ENCODE measurements at regions not wholly inside any gene's neighbourhood (a gene's known extent, or its start where the extent isn't known, plus 50 kb on each side); places are given as distances from the start of the nearest gene placed in this dataset.
"Not testable (repeated sequence)": the region's sequence is repeated elsewhere in the genome, so short reads cannot be mapped to it uniquely, and the experiment has no call there.

DNA sequence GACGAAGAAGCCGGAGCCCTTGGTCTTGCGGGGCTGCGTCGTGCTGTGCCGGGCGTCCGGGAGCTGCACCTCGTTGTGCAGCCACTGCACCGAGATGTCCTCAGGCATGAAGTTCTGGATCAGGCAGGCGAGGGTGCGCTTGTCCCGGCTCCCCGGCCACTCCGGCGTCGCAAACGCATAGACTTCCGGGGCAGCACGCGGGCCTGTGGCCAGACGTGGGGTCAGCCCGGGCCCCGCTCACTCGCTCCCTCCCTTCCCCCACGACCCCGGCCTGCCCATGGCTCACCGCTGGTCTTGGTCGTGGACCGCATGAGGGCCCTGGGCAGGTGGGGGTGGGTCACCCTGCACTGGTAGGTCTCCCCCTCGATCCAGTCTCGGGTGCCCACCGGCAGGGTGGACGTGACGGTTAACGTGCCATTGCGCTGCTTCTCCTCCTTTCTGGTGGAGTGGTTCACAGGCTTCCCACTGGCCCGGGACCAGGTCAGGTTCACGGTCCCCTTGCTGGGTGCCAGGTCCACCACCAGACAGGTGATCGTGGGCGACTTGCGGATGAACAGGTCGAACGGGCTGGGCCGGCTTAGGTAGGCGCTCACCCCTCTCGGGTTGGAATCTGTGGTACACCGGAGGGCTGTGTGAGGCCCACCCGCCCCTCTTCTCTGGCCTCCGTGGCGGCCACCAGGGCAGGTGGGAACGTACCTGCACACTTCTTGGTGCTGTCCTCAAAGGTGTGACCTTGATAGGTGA, 74.0 kb downstream of the TMEM121 start:
- H3K27me3 ChIP-seq (ENCODE audit: low read depth); H3K4me1 ChIP-seq; DNase-seq; H3K36me3 ChIP-seq; H3K4me3 ChIP-seq; H3K9me3 ChIP-seq (replicated peaks); intact Hi-C loops (cut with micrococcal nuclease); H3K27ac ChIP-seq (replicated peaks): not testable (repeated sequence)

DNA sequence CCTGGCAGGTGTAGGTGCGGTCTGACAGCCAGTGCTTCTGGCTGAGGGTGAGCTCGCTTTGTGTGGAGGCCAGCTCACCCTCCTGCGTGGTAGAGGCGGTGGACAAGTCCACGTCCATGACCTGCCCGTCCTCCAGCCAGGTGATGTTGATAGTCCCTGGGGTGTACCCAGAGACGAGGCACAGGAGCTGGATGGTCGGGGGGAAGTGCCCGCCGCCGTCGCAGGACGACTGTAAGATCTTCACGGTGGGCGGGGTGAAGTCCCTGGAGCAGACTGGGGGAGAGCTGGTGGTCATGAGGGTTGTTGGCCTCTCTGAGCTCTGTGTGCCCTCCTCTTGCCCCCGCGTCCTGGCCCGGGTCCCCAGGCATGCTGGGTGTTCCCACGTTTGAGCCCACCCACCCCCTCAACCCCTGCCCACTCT, 74.6 kb downstream of the TMEM121 start:
- intact Hi-C loops (cut with micrococcal nuclease) = no loop called here
- Histone ChIP-seq H3K9me3 (replicated peaks) (no peaks in the 10 kb centered on the region), H3K27me3 (ENCODE audit: low read depth) (peaks cover 9% of the 10 kb centered on the region), H3K36me3 (no peaks in the 10 kb centered on the region), H3K4me3 (no peak overlapping the region), H3K4me1 (no peaks in the 10 kb centered on the region), H3K27ac (replicated peaks) (no peak overlapping the region)
- TF ChIP-seq, protein P1, sequence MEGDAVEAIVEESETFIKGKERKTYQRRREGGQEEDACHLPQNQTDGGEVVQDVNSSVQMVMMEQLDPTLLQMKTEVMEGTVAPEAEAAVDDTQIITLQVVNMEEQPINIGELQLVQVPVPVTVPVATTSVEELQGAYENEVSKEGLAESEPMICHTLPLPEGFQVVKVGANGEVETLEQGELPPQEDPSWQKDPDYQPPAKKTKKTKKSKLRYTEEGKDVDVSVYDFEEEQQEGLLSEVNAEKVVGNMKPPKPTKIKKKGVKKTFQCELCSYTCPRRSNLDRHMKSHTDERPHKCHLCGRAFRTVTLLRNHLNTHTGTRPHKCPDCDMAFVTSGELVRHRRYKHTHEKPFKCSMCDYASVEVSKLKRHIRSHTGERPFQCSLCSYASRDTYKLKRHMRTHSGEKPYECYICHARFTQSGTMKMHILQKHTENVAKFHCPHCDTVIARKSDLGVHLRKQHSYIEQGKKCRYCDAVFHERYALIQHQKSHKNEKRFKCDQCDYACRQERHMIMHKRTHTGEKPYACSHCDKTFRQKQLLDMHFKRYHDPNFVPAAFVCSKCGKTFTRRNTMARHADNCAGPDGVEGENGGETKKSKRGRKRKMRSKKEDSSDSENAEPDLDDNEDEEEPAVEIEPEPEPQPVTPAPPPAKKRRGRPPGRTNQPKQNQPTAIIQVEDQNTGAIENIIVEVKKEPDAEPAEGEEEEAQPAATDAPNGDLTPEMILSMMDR (IDR thresholded peaks at IDR 0.05; ENCODE audit: borderline replicate concordance) = no peak
- no peak for DNase-seq

DNA sequence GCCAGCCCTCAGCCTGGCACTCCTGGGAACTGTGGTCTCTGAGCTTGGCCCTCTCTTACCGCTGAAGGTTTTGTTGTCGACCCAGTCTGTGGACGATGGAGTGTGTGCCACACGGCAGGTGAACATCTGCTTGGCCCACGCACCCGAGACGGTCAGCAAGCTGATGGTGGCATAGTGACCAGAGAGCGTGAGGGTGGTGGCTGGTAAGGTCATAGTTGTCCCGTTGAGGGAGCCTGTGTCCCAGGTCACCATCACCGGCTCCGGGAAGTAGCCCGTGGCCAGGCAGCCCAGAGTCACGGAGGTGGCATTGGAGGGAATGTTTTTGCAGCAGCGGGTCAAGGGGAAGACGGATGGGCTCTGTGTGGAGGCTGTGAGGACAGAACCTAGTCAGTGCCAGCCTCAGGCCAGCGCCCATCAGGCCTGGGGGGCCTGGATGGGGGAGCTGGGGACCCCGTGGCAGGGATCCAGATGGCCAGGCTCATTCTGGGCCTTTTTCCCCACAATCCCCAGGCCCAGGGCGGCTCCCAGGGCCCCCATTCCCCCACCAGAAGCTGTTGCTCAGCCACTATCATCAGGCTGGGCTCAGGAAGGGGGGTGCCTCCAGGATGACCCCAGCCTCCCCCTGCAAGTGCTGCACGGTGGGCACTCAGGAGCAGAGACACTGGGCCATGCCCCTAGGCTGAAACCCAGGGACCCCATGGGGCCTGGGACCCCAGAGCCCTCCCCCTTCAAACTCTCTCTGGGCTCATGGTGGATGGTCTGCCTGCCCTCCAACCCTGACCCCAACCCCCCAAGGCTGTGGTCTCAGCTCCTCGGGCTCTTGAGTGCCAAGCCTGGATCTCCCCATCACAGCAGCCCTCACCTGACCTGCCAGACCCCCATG, 75.2 kb downstream of the TMEM121 start:
- Histone ChIP-seq H3K4me1 (no peaks in the 10 kb centered on the region), H3K27ac (replicated peaks) (no peak overlapping the region), H3K4me3 (no peak overlapping the region), H3K36me3 (no peaks in the 10 kb centered on the region), H3K27me3 (ENCODE audit: low read depth) (peaks cover 10% of the 10 kb centered on the region), H3K9me3 (replicated peaks) (no peaks in the 10 kb centered on the region)
- TF ChIP-seq, protein P1 (IDR thresholded peaks at IDR 0.05; ENCODE audit: borderline replicate concordance) = no peak
- DNase-seq = no peak
- intact Hi-C loops (cut with micrococcal nuclease) = no loop called here

DNA sequence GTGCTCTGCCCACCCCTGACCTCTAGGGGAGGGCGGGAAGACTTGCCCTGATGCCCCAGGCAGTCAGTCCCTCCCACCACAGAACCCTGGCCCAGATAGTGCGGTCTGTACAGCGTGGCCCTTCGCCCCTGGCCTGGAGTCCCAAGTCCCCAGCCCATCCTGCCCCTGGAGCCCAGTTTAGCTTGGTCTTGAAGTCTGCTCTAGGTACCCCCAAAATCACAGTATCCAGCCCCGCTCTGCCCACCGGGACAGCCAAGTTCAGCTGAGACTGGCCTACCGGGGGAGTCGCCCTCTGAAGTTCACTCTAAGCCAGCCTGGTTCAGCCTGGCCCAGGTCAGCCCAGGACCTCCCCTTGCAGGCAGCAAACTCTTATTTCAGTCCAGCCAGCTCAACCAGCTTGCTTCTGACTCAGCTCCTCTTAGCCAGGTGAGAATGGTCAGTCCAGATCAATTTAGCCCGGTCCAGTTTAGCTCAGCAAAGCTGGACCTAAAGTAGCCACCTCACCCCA, 75.9 kb downstream of the TMEM121 start:
- TF ChIP-seq, protein P1 (IDR thresholded peaks at IDR 0.05; ENCODE audit: borderline replicate concordance) = no peak
- Histone ChIP-seq H3K27me3 (ENCODE audit: low read depth) (peaks cover 10% of the 10 kb centered on the region), H3K4me1 (no peaks in the 10 kb centered on the region), H3K36me3 (no peaks in the 10 kb centered on the region), H3K4me3 (no peak overlapping the region), H3K9me3 (replicated peaks) (no peaks in the 10 kb centered on the region), H3K27ac (replicated peaks) (no peak overlapping the region)
- DNase-seq = no peak
- intact Hi-C loops (cut with micrococcal nuclease) = no loop called here

DNA sequence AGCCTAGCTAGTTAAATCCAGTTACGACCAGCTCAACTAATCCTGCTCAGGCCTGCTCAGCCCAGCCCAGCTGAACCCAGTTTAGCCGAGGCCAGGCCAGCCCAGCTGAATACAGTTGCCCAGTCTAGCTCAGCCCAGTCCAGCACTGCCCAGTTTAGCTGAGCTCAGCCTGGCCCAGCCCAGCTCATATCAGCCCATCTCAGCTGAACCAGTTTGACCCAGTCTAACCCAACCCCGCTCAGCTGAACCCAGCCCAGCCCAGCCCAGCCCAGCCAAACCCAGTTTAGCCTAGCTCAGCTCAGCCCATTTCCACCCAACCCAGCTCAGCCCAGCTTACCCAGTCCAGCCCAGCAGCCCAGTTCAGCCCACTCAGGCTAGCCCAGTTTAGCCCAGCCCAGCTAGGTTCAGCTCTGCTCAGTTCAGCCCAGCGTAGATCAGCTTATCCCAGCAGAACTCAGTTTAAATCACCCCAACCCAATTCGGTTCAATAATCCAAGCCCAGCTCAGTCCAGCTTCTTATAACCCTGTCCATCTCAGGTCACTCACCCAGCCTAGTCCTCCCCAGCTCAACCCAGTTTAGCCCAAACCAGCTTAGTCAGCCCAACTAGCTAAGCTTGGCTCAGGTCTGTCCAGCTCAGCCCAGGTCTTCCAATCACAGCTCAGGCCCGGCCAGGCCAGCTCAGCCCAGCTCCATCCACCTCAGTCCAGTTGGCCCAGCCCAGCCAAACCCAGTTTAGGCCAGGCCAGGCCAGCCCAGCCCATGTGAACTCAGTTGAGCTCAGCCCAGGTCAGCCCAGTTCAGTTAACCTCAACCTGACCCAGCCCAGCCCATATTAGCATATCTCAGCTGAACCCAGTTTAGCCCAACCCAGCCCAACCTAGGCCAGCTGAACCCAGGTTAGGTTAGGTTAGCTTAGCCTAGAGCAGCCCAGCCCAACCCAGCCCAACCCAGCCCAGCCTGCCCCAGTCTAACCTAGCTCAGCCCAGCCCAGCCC, 76.7 kb downstream of the TMEM121 start:
- no peak overlapping the region for H3K27ac ChIP-seq (replicated peaks)
- H3K27me3 ChIP-seq (ENCODE audit: low read depth) = peaks cover 10% of the 10 kb centered on the region
- DNase-seq = no peak
- TF ChIP-seq, protein P1 (IDR thresholded peaks at IDR 0.05; ENCODE audit: borderline replicate concordance) = no peak
- intact Hi-C loops (cut with micrococcal nuclease) = no loop called here
- no peaks in the 10 kb centered on the region for H3K4me1 ChIP-seq
- H3K4me3 ChIP-seq = no peak overlapping the region
- no peaks in the 10 kb centered on the region for H3K9me3 ChIP-seq (replicated peaks)
- H3K36me3 ChIP-seq = no peaks in the 10 kb centered on the region

DNA sequence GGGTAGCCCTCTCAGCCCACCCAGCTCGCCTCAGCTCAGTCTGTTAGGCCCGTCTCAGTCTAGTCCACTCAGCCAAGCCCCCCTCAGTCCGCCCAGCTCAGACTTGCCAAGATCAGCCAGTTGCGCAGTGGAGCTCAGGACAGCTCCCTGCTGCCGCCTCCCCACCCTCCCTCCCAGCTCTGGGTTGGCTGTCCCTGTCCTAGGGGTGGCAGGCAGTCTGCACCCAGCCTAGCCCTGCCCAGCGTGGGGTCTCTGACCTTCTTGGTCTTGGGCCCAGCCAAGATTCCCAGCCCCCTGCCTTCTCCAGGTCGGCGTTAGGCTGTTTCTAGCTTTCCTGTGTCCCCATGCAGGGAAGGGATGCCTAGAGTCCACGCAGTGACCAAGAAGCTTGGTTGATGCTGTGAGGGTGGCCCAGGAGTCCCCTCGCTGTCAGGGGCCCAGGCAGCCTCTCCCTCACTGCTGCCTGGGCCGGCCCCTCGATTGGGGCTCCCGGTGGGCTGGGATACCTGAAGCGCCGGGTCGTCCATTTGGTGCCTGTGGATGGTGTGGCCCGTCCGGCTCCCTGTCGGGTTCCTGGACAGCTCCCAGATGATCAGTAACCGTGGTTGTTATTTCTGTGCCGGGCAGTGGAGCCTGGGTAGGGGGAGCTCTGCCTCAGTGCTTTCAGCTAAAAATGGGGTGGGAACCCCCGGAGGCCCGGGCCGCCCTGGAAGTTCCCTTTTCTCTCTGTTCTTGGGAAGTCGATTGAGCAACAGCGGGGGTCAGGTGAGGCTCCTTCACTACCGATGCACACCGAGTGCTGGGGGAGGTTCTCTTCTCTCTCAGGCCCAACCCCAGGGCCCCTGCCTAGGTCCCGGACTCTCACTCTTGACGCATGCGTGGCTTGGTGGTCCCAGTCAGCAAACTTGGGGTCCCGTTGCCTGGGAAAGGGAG, 78.4 kb downstream of the TMEM121 start:
- H3K4me1 ChIP-seq; H3K9me3 ChIP-seq (replicated peaks); H3K36me3 ChIP-seq; DNase-seq; intact Hi-C loops (cut with micrococcal nuclease); H3K27ac ChIP-seq (replicated peaks); H3K4me3 ChIP-seq: not testable (repeated sequence)
- peaks cover 10% of the 10 kb centered on the region for H3K27me3 ChIP-seq (ENCODE audit: low read depth)
